Limb (tissue), 2 donors: ENCODE measurements at regions not wholly inside any gene's neighbourhood (a gene's known extent, or its start where the extent isn't known, plus 50 kb on each side); places are given as distances from the start of the nearest gene placed in this dataset.
A peak's percentile ranks its signal among the peaks of the same experiment; 100 is the strongest.

Source experiments
- DNase-seq, 2 donors: peaks; one replicate each; pipeline ENCODE4 v3.0.0-alpha.2; 2016; ENCODE audit errors: extremely low spot score in 2 of 2

- DNase-seq: no peak
Measured at GRCh38 chr9:109883623-109884022, 103.6 kb downstream of the PALM2AKAP2 start.

- no peak for DNase-seq
Measured at GRCh38 chr9:109886041-109886440, 106.0 kb downstream of the PALM2AKAP2 start.

- no peak for DNase-seq
Measured at GRCh38 chr9:109886617-109887016, 106.6 kb downstream of the PALM2AKAP2 start.

GRCh38 chr9:109887079-109887478 lies 107.1 kb downstream of the PALM2AKAP2 start:
- DNase-seq: peak in 1 of 2 donors; percentile 72

- no peak for DNase-seq
Measured at GRCh38 chr9:109888695-109889094, 108.7 kb downstream of the PALM2AKAP2 start.

- no peak for DNase-seq
Measured at GRCh38 chr9:109889456-109889855, 109.5 kb downstream of the PALM2AKAP2 start.

- no peak for DNase-seq
Measured at GRCh38 chr9:109893241-109893640, 113.2 kb downstream of the PALM2AKAP2 start.

GRCh38 chr9:109894473-109894872 lies 114.5 kb downstream of the PALM2AKAP2 start:
- no peak for DNase-seq

GRCh38 chr9:109894921-109895758 lies 115.1 kb downstream of the PALM2AKAP2 start:
- peak in 1 of 2 donors; percentile 34 for DNase-seq

- no peak for DNase-seq
Measured at GRCh38 chr9:109901201-109901600, 121.2 kb downstream of the PALM2AKAP2 start.

- peak; percentile 72 to 81 for DNase-seq
Measured at GRCh38 chr9:109903515-109904138, 123.6 kb downstream of the PALM2AKAP2 start.

GRCh38 chr9:109904666-109905065 lies 124.7 kb downstream of the PALM2AKAP2 start:
- no peak for DNase-seq

- DNase-seq: no peak
Measured at GRCh38 chr9:109905472-109905871, 125.5 kb downstream of the PALM2AKAP2 start.

GRCh38 chr9:109906766-109907382 lies 126.9 kb downstream of the PALM2AKAP2 start:
- no peak for DNase-seq

- DNase-seq: no peak
Measured at GRCh38 chr9:109907400-109907799, 127.4 kb downstream of the PALM2AKAP2 start.

GRCh38 chr9:109907810-109908458 lies 127.9 kb downstream of the PALM2AKAP2 start:
- no peak for DNase-seq

- no peak for DNase-seq
Measured at GRCh38 chr9:109908459-109909390, 128.7 kb downstream of the PALM2AKAP2 start.

- DNase-seq: no peak
Measured at GRCh38 chr9:109910671-109911518, 130.9 kb downstream of the PALM2AKAP2 start.

GRCh38 chr9:109912082-109912582 lies 132.1 kb downstream of the PALM2AKAP2 start:
- DNase-seq: no peak
